GM18858 (cell line): ENCODE measurements at regions not wholly inside any gene's neighbourhood (a gene's known extent, or its start where the extent isn't known, plus 50 kb on each side); places are given as distances from the start of the nearest gene placed in this dataset.

Experiments used
- ATAC-seq: cut with Tn5 transposase; IDR thresholded peaks from one replicate; pipeline ENCODE4 v1.9.1; 2021; ENCODE audit not compliant: unreplicated experiment

DNA sequence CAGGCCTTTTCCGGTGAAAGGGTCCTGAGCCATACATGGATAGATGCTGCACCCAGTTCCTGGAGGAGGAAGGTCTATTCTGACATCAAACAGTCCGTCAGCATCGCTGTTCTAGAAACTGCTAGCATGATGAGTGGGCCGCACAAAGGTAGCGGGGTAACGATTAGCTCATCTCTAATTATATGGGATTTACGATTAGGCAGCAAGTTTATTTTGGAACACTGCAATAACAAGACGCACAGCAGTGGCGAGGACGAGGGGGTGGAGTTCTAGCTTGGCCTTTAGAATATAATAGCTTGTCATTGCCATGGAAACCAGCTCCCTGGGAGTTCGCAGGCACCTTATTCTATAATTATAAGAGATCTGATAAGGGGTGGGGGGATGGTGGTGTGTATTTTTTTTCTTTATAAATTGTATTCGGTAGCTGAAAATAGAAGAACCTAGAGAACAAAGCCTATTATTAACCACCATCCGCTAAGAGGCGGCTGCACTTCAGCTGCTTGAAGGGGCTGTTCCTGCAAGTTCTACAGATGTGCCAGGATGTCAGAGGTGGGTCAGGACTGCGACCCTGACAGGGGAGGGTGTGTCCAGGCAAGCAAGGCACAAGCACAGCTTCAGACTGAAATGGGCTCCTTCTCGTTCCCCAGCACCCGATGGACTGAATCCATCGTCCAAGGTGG lies 311.0 kb downstream of the AGTPBP1 start:
- no peak for ATAC-seq

DNA sequence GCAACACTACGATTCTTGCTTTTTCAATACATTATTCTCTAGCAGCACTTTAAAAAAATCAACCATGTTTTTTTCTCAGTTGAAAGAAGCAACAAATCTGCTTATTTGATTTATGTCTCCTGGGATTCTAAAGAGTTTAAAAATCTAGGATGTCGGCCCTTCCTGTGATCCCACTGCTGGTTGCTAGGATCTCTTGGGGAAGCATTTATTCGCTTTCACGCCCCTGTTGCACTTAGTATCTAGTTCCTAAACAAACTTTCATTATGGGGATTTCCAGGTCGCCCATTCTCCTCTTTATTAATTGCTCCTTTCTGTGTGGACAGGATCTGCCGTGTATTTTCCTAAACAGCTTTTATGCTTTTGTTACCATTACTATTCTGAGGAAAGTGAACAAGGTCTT lies 313.5 kb downstream of the AGTPBP1 start:
- no peak for ATAC-seq

DNA sequence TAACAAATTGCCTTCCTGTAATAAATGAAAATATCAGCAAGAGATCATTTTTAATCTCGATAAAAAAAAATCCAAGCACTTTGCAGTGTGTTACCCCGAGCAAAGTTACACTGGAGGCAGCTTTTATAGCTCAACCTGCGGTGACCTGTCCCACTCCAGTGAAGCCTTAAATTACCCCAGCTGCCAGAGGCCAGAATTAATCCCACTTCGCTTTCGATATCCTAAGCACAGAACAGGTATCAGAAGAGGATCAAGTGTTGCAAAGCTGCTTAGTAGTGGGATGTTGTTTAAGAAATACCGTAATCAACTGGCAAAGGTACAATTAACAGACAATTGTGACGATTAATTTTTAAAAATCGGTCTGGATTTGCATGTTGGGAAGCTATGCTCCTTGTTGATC lies 314.0 kb downstream of the AGTPBP1 start:
- no peak for ATAC-seq

DNA sequence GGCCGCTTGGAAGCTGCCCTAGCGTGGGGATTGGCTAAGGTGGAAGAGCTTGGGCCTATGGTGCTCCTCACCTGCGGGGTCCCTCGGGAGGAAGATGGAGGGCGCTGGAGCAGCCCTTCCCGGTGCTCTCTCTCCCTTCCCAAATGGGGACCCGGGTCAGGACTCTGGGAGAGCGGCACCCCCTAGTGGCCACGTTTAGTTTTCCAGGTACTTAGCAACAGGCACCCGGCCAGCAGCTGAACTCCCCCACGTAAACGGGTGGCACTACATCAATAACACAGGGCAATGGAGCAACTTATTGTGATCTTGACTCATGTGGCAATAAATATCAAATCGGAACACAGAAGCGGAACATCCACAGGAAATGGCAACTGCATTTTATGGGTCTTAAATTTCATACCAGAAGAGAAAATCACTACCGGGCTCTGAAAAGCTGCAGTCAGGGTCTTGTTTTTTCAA lies 316.6 kb downstream of the AGTPBP1 start:
- ATAC-seq = no peak

DNA sequence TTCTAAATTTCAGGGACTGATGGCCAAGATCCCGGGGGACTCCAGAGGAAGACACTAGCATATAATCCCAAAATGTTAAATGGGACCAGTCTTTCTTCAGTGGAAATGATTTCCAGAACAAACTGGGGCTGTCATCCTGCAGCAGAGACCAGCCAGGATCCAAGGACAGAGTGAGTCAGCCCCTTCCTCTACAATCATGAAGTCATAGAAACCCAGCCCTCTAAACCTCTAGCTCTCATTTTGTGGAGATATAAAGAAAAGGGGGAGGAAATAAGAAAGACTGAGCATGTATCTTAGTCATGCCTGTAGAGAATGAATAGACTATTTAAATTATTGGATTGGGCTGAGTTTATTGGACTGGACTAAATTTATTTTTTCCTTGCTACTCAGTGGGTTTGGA lies 318.3 kb downstream of the AGTPBP1 start:
- no peak for ATAC-seq

DNA sequence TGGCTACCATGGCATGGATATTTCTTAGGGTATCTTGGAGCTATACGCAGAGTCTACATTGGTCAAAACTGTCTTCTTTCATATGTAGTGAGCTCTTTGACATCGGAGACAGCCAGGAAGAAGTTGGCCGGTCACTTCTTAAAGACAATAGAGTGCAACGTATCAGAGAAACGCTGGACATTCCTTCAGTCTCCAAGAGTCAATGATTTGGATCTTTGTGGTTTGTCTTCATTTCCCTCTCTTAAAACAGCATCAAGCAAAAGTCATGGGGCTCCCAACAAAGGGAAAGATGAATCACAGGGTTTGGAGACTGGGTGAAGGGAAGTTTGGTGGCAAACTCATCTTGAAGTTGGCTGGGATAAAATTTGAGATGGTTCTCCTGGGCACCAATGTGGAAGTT lies 320.1 kb downstream of the AGTPBP1 start:
- ATAC-seq = no peak

DNA sequence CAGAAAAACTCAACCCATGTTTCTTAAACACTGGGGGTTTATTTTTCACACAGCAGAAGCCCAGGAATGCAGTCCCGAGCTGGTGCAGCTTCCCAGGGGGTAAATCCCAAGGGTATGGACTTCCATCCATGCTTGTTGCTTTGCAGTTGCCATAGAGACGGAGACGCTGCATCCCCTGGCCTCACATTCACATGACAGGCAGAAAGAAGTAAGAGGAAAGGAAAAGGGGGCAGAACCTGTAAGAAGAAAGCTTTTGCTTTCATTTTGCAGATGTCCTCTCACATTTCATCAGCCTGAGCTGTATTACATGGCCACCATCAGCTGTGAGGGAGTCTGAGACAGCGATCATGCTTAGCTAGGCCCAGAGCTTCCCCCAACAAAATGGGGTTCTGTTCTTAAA lies 321.0 kb downstream of the AGTPBP1 start:
- no peak for ATAC-seq

DNA sequence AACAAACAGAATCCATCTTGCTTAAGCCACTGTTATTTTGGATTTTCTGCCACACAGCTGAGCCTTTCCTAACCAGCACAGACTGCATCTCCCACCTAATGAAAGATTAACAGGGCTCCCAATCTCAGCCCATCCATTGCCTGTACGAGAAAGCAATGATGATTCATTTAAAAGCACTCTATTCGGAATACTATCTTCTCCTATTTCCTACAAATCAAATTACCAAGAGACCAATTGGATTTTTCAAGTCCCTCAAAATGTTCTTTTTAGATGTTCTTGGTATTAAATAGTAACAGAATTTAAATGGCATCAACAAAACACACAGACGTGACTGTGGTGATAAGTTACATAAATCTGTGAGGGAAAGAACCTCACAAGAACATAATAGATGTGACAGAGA lies 324.1 kb downstream of the AGTPBP1 start:
- no peak for ATAC-seq

DNA sequence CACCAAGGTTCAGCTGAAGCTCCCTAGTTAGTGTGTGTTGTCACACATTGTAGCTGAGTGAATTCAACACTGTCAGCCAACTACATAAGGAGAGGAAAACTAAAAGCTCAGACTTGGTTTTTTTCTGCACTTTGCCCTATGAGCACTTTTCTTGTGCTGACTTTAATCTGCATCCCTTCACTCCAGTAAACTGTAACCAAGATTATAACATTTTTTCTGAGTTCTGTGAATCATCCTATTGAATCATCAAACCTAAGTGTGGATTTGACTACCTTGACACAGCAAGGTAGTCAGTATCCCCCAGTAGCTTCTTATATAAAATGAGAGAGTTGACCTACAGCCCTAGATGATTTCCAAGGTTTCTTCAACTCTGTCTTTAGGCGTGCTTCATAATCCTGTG lies 325.0 kb downstream of the AGTPBP1 start:
- no peak for ATAC-seq

DNA sequence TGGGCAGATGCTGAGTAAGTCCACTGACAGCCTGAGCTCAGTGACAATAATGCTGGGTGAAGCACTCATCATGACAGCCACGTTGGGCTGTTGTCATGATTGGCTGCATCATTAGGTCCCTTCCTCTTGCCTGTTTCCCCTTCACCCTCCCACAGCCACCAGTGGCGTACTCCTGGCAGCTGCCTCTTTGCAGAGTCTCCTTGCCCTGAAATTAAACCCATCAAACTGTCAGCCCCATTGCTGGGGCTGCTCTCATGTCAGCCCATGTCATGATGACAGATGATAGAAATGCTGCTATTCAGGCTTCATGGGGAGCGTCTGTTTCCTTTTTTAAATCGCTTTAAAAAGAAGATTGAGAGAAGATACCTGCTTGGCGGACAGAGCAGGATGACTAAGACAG lies 327.4 kb downstream of the AGTPBP1 start:
- no peak for ATAC-seq

DNA sequence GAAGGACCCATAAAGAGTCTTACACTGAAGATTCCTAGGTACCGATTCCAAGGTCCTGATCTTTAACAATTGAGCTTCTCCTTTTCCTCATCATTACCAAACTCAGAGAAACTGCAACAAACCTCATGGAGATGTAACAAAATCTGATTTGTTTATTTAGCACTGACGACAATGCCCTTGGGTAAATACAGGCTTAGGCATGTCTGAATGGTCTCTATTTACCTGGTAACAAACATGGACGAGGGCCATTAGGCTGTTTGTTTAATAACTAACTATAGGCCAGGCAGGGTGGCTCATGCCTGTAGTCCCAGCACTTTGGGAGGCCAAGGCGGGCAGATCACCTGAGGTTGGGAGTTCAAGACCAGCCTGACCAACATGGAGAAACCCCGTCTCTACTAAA lies 333.3 kb downstream of the AGTPBP1 start:
- no peak for ATAC-seq

DNA sequence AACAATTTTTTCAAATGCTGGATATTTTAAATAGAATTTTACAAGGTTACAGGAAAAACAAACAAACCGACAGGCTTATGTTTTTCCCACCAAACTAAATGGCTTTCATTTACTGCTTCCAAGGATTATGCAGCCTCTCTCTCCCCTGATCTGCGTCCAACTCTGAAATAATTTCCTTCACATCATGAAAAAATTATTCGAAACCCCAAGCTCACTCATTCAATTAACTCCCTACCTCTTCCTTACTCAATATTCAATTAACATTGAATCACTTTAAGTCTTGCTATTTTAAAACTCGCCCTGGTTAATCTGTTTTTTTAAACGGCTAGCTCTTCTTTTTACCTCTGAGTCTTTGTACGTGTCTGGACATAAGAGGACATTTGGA lies 336.2 kb downstream of the AGTPBP1 start:
- no peak for ATAC-seq

DNA sequence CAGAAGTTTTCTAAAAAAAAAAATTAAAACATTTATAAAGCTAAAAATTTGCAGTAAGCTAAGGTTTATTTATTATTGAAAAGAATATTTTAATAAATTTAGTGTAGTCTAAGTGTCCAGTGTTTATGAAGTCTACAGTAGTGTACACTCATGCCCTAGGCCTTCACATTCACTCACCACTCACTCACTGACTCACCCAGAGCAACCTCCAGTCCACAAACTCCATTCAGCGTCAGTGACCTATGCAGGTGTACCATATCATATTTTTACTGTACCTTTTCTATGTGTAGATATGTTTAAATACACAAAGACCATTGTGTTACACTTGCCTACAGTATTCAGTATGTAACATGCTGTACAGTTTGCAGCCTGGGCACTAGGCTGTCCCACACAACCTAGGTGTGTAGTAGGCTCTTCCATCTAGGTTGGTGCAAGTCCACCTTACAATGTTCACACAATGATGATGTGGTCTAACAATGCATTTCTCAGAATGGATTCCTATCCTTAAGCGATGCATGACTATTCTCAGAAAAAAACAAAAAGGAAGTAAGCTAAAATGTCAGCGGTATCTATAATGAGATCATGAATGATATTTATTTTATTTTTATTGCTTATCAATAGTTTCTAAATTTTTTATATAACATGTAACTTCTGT lies 336.7 kb downstream of the AGTPBP1 start:
- no peak for ATAC-seq

DNA sequence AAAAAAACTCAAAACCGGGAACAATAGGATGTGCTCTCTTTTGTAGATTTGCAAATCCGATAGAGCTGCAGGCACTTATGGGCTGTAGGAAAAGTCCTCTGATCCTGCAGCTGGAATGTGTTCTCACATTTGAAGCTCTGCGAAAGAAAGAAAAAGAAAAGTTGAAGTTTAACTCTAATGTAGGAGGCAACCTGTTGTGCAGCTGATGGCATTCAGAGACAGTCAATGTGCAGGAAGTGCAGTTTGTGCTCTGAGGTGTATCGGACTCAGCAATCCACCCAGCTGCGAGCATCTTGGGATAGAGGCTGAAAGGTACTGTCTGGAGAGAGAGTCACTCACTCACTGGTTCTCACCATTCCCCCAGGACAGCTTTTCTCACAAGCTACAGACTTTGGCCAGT lies 339.2 kb downstream of the AGTPBP1 start:
- no peak for ATAC-seq

DNA sequence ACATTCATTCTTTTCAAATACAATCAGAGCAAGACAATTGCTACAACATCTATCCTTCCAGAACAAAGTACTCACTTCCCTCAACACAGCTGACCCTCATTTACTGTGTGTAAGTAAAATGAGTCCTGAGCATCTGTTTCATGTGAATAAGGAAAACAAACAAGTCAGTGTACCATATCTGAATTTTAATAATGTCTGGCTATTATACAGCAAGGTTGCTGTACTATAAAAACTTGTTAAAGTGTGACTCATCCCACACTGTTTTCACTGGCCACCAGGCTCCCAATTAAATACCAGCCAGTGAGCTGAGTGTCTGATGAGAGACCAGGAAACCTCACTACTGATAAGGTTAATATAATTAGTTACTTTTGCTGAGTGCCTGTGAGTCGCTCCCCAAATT lies 339.8 kb downstream of the AGTPBP1 start:
- ATAC-seq = no peak

DNA sequence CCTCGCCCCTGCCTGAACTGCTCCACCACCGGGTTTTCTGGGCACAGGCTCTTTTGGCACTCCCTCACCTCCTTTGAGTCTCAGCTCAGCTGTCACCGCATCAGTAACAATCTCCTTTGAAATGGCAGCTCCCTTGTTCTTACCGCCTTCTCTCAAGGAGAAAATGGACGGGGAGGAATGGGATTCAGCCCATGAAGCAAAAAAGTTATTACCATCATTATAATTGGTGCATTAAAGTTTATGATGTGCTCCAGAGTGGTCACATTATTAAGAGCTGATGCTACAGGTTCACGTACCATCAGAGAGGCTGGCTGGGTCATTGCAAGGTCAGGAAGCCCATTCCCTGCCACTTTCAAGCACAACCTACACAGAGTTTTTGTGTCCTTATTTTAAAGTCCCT lies 344.7 kb downstream of the AGTPBP1 start:
- no peak for ATAC-seq

DNA sequence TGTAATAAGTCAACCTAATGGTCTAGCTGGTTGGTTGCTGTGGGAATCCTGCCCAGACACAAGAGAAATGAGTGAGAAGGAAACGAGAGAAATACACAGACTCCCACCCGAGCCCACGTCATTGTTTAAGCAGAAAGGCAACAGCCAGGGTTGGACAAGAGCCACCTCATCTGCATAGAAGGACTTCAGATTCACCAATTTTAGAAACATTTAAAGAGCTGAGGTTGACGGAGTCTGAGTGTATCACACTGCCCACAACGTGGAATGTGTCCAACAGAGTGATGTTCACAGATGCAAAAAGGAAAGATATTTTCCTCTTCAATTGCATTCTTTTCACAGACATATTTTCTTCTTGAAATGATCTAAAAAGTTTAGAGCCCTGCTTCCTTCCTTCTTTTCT lies 349.5 kb downstream of the AGTPBP1 start:
- ATAC-seq = no peak

DNA sequence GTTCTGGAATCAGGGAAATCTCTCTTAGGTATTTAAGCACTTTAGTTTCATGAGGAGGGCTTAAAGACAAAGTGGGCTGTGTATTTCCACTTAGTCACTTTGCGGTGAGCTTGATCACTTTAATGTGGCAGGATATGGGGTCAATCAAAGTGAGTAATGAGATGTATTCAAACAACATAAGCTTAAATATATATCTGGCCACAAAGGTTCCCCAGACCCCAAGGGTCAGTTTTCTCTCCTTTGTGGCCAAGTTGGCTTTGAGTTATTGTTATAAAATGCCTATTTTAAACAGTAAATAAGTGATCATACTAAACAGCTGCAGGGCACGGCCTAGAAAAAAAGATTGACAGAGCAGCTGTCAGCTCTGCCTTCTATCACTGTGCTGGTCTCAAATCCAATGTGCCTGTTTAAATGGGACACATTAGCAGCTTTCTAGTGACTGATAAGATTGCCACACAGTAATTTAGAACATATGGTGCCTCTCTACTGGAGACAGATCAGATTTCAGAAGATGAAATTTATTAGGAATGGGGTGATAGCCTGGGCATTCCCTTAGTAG lies 363.9 kb downstream of the AGTPBP1 start:
- no peak for ATAC-seq

DNA sequence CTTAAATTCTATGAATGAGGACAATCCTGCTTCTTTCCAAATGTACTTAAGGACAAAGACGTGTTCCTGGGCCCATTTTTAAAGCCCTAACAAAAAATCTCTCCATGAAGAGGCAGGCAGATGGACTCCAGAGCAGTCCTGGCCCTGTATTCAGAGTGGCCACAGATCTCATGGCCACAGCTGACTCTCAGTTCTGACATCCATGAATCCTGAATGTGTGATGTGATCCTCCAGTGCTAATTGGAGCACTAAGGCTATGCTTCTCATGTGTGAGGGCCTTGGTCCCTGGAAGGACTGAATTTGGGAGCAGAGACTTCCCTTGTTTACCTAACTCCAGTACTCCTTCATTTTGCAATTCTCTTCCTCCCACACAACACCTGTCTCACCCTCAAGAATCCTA lies 373.0 kb downstream of the AGTPBP1 start:
- no peak for ATAC-seq

DNA sequence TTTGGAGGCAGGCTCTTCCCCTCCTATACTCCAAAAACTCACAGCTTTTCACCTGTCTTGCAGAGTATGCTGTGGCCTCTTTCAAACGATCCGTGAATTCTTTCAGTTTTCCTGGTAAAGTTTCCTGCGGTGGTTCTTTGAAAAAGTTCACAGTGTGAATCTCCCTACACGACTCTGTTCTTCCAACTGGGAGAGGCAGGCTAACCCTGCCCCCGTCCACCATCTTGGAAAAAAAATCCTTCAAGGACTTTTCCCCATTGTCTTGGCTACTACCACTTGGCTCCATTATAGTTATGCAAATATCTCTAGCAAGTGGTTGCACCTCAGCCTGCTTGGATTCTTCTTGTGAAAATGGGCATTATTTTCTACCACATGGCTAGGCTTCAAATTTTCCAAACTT lies 382.6 kb downstream of the AGTPBP1 start:
- ATAC-seq = no peak

DNA sequence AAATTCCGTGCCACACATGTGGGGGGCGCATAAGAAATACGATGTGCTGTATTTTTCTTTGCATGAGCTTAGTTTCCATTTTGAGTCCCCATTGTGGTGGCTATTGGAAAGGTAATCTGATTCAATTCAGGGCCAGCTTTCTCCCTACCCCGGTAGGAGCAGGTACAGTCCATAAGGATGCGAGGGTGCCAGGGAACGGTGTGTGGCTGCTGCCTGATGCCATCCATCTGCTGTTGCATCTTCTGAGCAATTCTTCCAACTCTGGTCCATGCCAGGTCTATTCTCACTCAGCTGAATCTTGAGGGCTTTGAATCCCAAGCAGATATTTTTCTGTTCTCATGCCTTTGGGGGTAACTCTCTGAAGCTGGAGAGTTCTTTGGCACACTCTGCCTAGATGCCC lies 392.7 kb downstream of the AGTPBP1 start:
- no peak for ATAC-seq

DNA sequence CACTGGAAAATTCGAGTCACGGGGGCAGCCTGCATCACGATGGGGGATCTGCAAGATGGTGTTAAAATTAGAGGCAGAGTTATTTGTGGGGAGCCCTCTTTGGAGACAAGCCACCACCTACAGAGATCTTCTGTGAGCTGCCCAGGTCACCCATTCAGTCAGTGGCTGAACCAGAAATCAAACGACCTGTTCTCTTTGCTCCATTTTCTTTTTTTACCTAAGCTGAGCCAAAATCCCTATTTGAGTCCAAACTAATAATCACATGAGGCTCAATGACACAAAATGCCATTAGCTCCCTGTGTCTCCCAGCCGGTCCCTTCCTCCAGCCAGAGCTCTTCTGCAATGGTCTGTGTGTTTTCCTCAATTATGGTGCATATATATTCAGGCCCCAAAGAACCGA lies 394.2 kb downstream of the AGTPBP1 start:
- no peak for ATAC-seq

DNA sequence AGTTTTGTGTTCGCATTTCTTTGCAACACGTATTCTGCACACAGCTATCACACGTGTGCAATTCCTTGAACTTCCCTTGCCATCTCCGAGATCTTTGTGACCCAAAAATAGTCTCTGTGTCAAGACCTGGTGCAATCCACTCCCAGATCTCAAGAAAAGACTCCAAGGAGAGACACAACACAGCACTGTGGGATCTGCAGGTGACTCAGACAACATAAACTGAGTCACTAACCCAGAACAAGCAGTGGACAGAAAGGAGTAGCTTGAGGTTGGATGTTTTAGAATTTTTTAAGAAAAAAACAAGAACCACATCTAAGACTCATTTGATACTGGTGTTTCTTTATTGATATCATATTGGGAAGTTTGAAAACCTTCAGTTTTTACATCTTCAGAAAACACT lies 396.9 kb downstream of the AGTPBP1 start:
- no peak for ATAC-seq
